H9 (cell line): ENCODE measurements at regions not wholly inside any gene's neighbourhood (a gene's known extent, or its start where the extent isn't known, plus 50 kb on each side); places are given as distances from the start of the nearest gene placed in this dataset.

Experiments
- DNase-seq: peaks from one replicate; pipeline ENCODE4 v3.0.0-alpha.2; 2017
- H2AFZ ChIP-seq: one replicate; pipeline ENCODE4 v1.6.1; 2013; ENCODE audit warnings: mild to moderate bottlenecking, low read length, control low read depth, moderate library complexity
- H2AK5ac ChIP-seq: 2 replicates; pipeline ENCODE4 v1.6.1; 2013; ENCODE audit warnings: low read length, control low read depth, mixed read lengths; ENCODE audit not compliant: insufficient read length
- H2BK120ac ChIP-seq: one replicate; pipeline ENCODE4 v1.6.1; 2013; ENCODE audit warnings: low read depth, mild to moderate bottlenecking, low read length, control low read depth, inconsistent platforms; ENCODE audit not compliant: poor library complexity, severe bottlenecking
- H2BK12ac ChIP-seq: 2 replicates; pipeline ENCODE4 v1.6.1; 2013; ENCODE audit warnings: low read length, control low read depth, mixed read lengths, low read depth; ENCODE audit not compliant: insufficient read length
- H2BK15ac ChIP-seq: 2 replicates; pipeline ENCODE4 v1.6.1; 2013; ENCODE audit warnings: low read depth, low read length, control low read depth
- H2BK20ac ChIP-seq: one replicate; pipeline ENCODE4 v1.6.1; 2013; ENCODE audit warnings: low read depth, mild to moderate bottlenecking, low read length, control low read depth, inconsistent platforms; ENCODE audit not compliant: poor library complexity, severe bottlenecking
- H2BK5ac ChIP-seq: 2 replicates; pipeline ENCODE4 v1.6.1; 2013; ENCODE audit warnings: low read length, control low read depth, mixed read lengths; ENCODE audit not compliant: insufficient read length
- H3K14ac ChIP-seq: 2 replicates; pipeline ENCODE4 v1.6.1; 2013; ENCODE audit warnings: low read length, control low read depth; ENCODE audit not compliant: insufficient read depth
- H3K18ac ChIP-seq: 2 replicates; pipeline ENCODE4 v1.6.1; 2013; ENCODE audit warnings: low read depth, mild to moderate bottlenecking, mixed read lengths, low read length, control low read depth; ENCODE audit not compliant: insufficient read length
- H3K23ac ChIP-seq: 2 replicates; pipeline ENCODE4 v1.6.1; 2013; ENCODE audit warnings: low read length, control low read depth, mixed read lengths, low read depth; ENCODE audit not compliant: insufficient read length
- H3K23me2 ChIP-seq: 2 replicates; pipeline ENCODE4 v1.6.1; 2013; ENCODE audit warnings: low read depth, mild to moderate bottlenecking, mixed read lengths, low read length, control low read depth; ENCODE audit not compliant: insufficient read length, poor library complexity, severe bottlenecking
- H3K27ac ChIP-seq: 2 replicates; pipeline ENCODE4 v1.5.1; 2013; ENCODE audit warnings: low read length, control low read depth, mixed read lengths, low read depth; ENCODE audit not compliant: insufficient read length
- H3K27me3 ChIP-seq: 2 replicates; pipeline ENCODE4 v1.6.1; 2013; ENCODE audit warnings: low read length, control low read depth, inconsistent platforms; ENCODE audit not compliant: insufficient read depth
- H3K4ac ChIP-seq: 2 replicates; pipeline ENCODE4 v1.6.1; 2013; ENCODE audit warnings: low read depth, mild to moderate bottlenecking, control low read depth, inconsistent platforms, low read length, moderate library complexity
- H3K4me1 ChIP-seq: 2 replicates; pipeline ENCODE4 v1.6.1; 2013; ENCODE audit warnings: low read length, control low read depth, inconsistent platforms; ENCODE audit not compliant: insufficient read depth
- H3K4me2 ChIP-seq: 2 replicates; pipeline ENCODE4 v1.6.1; 2013; ENCODE audit warnings: low read length, control low read depth, mixed read lengths; ENCODE audit not compliant: insufficient read length, insufficient read depth
- H3K56ac ChIP-seq: 2 replicates; pipeline ENCODE4 v1.6.1; 2013; ENCODE audit warnings: low read depth, mild to moderate bottlenecking, mixed read lengths, low read length, control low read depth; ENCODE audit not compliant: insufficient read length
- H3K79me1 ChIP-seq: 2 replicates; pipeline ENCODE4 v1.6.1; 2013; ENCODE audit warnings: low read depth, mild to moderate bottlenecking, moderate library complexity, low read length, control low read depth, inconsistent platforms; ENCODE audit not compliant: insufficient read depth, poor library complexity, severe bottlenecking
- H3K79me2 ChIP-seq: 2 replicates; pipeline ENCODE4 v1.6.1; 2013; ENCODE audit warnings: low read length, control low read depth, inconsistent platforms; ENCODE audit not compliant: insufficient read depth
- H3K9ac ChIP-seq: 2 replicates; pipeline ENCODE4 v1.6.1; 2013; ENCODE audit warnings: low read length, control low read depth, mixed read lengths; ENCODE audit not compliant: insufficient read length; ENCODE audit errors: extremely low read depth
- H3K9me3 ChIP-seq: one replicate; pipeline ENCODE4 v1.6.1; 2013; ENCODE audit warnings: low read depth, low read length, inconsistent platforms; ENCODE audit not compliant: control insufficient read depth
- H3T11ph ChIP-seq: one replicate; pipeline ENCODE4 v1.6.1; 2013; ENCODE audit warnings: mild to moderate bottlenecking, low read length, control low read depth, inconsistent platforms
- H4K20me1 ChIP-seq: one replicate; pipeline ENCODE4 v1.6.1; 2013; ENCODE audit not compliant: control insufficient read depth, insufficient read length, insufficient read depth
- H4K5ac ChIP-seq: 2 replicates; pipeline ENCODE4 v1.6.1; 2013; ENCODE audit warnings: low read depth, mild to moderate bottlenecking, mixed read lengths, low read length, control low read depth; ENCODE audit not compliant: insufficient read length
- H4K8ac ChIP-seq: replicated peaks from 2 replicates; pipeline ENCODE4 v1.6.1; 2013; ENCODE audit warnings: low read length, control low read depth, mixed read lengths, low read depth; ENCODE audit not compliant: insufficient read length
- H4K91ac ChIP-seq: 2 replicates; pipeline ENCODE4 v1.6.1; 2013; ENCODE audit warnings: low read depth, mild to moderate bottlenecking, moderate library complexity, mixed read lengths, low read length, control low read depth; ENCODE audit not compliant: insufficient read length
- H3K27ac Mint-ChIP-seq, 3 experiments: 2 replicates in 2 of 3; 3 replicates in 1 of 3; pipeline ENCODE4 v1.8.0; 2020 to 2021; ENCODE audit warnings: mixed read lengths in 3 of 3, mild to moderate bottlenecking in 1 of 3, moderate library complexity in 1 of 3
- H3K27me3 Mint-ChIP-seq: 2 replicates; pipeline ENCODE4 v1.8.0; 2021; ENCODE audit warnings: low read depth, mild to moderate bottlenecking, moderate library complexity, mixed read lengths
- H3K36me3 Mint-ChIP-seq, 3 experiments: 2 replicates in 2 of 3; 3 replicates in 1 of 3; pipeline ENCODE4 v1.8.0; 2020 to 2021; ENCODE audit warnings: low read depth in 3 of 3, mixed read lengths in 3 of 3; ENCODE audit not compliant: insufficient read depth in 1 of 3
- H3K4me1 Mint-ChIP-seq, 2 experiments: 2 replicates each; pipeline ENCODE4 v1.8.0; 2020; ENCODE audit warnings: mixed read lengths in 2 of 2
- H3K4me3 Mint-ChIP-seq, 2 experiments: 2 replicates in 1 of 2; 3 replicates in 1 of 2; pipeline ENCODE4 v1.8.0; 2020 to 2021; ENCODE audit warnings: mild to moderate bottlenecking in 2 of 2, mixed read lengths in 2 of 2, moderate library complexity in 1 of 2
- H3K9me3 Mint-ChIP-seq, 2 experiments: 2 replicates in 1 of 2; 3 replicates in 1 of 2; pipeline ENCODE4 v1.8.0; 2020; ENCODE audit warnings: mild to moderate bottlenecking in 2 of 2, mixed read lengths in 2 of 2, moderate library complexity in 1 of 2
- CTCF ChIP-seq: fragments of 200-600 bp; sonication (generic); conservative IDR thresholded peaks from 3 replicates; pipeline ENCODE4 v1.8.0; 2021; ENCODE audit warnings: antibody characterized with exemption, mild to moderate bottlenecking
- WGBS: extraction: QIAGEN DNeasy Blood & Tissue Kit; methylation state at CpG from one replicate; pipeline ENCODE4 v1.1.7; 2013; ENCODE audit warnings: missing lambda C conversion rate, low lambda C conversion rate, mixed read lengths; ENCODE audit not compliant: insufficient read length; ENCODE audit errors: extremely low coverage; 5-methylcytosine and 5-hydroxymethylcytosine counted together

- no peak overlapping the region for H3K27ac ChIP-seq
- no peak overlapping the region for H3K18ac ChIP-seq
- H2BK12ac ChIP-seq, result no peak overlapping the region
- no peak for DNase-seq
- no peak overlapping the region for H3K4me2 ChIP-seq
- H3K4me1 Mint-ChIP-seq, result peaks cover 19 to 22% of the 10 kb centered on the region in 2 experiments
- no peaks in the 10 kb centered on the region; a peak in 1 of 5 replicates for H3K9me3 Mint-ChIP-seq
- H3K23ac ChIP-seq, result no peak overlapping the region
- no peak overlapping the region for H4K91ac ChIP-seq
- no peak overlapping the region for H3K9ac ChIP-seq
- H3K4me1 ChIP-seq, result no peaks in the 10 kb centered on the region; the same call in 1 of the 2 replicates
- H3K27ac Mint-ChIP-seq, result no peak overlapping the region; a peak in 2 of 7 replicates
- no peak overlapping the region for H3K4me3 Mint-ChIP-seq
- H3K27me3 ChIP-seq, result no peaks in the 10 kb centered on the region
- no CpG with 5 or more reads among the region's 16 CpGs for WGBS
- H3K9me3 ChIP-seq, result no peaks in the 10 kb centered on the region
- H3K36me3 Mint-ChIP-seq, result no peaks in the 10 kb centered on the region
- H4K20me1 ChIP-seq, result no peaks in the 10 kb centered on the region
- no peak overlapping the region for H2BK120ac ChIP-seq
- no peak overlapping the region for H2BK5ac ChIP-seq
- H3K4ac ChIP-seq, result no peak overlapping the region
- no peak overlapping the region for H4K5ac ChIP-seq
- no peak overlapping the region for H3T11ph ChIP-seq
- no peak overlapping the region for H2BK15ac ChIP-seq
- H3K27me3 Mint-ChIP-seq, result peaks cover 7% of the 10 kb centered on the region
- H3K79me1 ChIP-seq, result no peaks in the 10 kb centered on the region
- no peak overlapping the region for H4K8ac ChIP-seq
- H3K79me2 ChIP-seq, result no peaks in the 10 kb centered on the region
- H2BK20ac ChIP-seq, result no peak overlapping the region
- no peaks in the 10 kb centered on the region for H3K23me2 ChIP-seq
- H3K14ac ChIP-seq, result peak overlapping the region; percentile 24; the same call in 1 of the 2 replicates
- TF ChIP-seq CTCF, result no peak
- H2AK5ac ChIP-seq, result no peak overlapping the region
- H2AFZ ChIP-seq, result no peak overlapping the region
- H3K56ac ChIP-seq, result no peak overlapping the region
These were observed 524.2 kb downstream of the CDH26 start for GRCh38 chr20:60482221-60483008.
